K562 (cell line): ENCODE measurements at regions not wholly inside any gene's neighbourhood (a gene's known extent, or its start where the extent isn't known, plus 50 kb on each side); places are given as distances from the start of the nearest gene placed in this dataset.

ENCODE experiments used
- CBFA2T3 ChIP-seq: fragments of 450-650 bp; IDR thresholded peaks from 2 replicates; pipeline ENCODE4 v1.6.1; 2017
- CTBP1 ChIP-seq: fragments of 450-650 bp; IDR thresholded peaks from 2 replicates; pipeline ENCODE4 v1.6.1; 2016; ENCODE audit warnings: borderline replicate concordance
- FOSL1 ChIP-seq: fragments of 200-800 bp; sonication (Bioruptor generic); conservative IDR thresholded peaks from 2 replicates; pipeline ENCODE4 v1.6.1; 2016; ENCODE audit warnings: missing genetic modification characterization, missing compliant biosample characterization
- RREB1 ChIP-seq: fragments of 250-450 bp; sonication (Bioruptor Pico); IDR thresholded peaks from 2 replicates; pipeline ENCODE4 v1.4.0; 2020
- TSHZ1 ChIP-seq: fragments of 250-450 bp; sonication (Bioruptor Pico); IDR thresholded peaks from 2 replicates; pipeline ENCODE4 v1.4.0; 2020; ENCODE audit warnings: mild to moderate bottlenecking, moderate library complexity
- TF ChIP-seq, protein P1 (sequence below): fragments of 450-650 bp; formaldehyde crosslinking; IDR thresholded peaks from 2 replicates; pipeline ENCODE4 v1.4.0; 2022; ENCODE audit warnings: missing genetic modification characterization
- TF ChIP-seq, protein P2 (sequence below): sonication (generic); formaldehyde crosslinking; IDR thresholded peaks from 2 replicates; pipeline ENCODE4 v1.8.0; 2023; ENCODE audit warnings: missing genetic modification reagents, mild to moderate bottlenecking, borderline replicate concordance

GRCh38 chr4:80133240-80133783, 60.3 kb upstream of the ANTXR2 start (continued):
- TF ChIP-seq TSHZ1 (no peak), CBFA2T3 (peak; percentile 30; the same call in 1 of the 2 replicates), RREB1 (no peak), FOSL1 (tag) (peak; percentile 41; the same call in 1 of the 2 replicates), CTBP1 (no peak)
- TF ChIP-seq, protein P1, sequence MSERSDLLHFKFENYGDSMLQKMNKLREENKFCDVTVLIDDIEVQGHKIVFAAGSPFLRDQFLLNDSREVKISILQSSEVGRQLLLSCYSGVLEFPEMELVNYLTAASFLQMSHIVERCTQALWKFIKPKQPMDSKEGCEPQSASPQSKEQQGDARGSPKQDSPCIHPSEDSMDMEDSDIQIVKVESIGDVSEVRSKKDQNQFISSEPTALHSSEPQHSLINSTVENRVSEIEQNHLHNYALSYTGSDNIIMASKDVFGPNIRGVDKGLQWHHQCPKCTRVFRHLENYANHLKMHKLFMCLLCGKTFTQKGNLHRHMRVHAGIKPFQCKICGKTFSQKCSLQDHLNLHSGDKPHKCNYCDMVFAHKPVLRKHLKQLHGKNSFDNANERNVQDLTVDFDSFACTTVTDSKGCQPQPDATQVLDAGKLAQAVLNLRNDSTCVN (CRISPR knock-in tag), result no peak
- TF ChIP-seq, protein P2, sequence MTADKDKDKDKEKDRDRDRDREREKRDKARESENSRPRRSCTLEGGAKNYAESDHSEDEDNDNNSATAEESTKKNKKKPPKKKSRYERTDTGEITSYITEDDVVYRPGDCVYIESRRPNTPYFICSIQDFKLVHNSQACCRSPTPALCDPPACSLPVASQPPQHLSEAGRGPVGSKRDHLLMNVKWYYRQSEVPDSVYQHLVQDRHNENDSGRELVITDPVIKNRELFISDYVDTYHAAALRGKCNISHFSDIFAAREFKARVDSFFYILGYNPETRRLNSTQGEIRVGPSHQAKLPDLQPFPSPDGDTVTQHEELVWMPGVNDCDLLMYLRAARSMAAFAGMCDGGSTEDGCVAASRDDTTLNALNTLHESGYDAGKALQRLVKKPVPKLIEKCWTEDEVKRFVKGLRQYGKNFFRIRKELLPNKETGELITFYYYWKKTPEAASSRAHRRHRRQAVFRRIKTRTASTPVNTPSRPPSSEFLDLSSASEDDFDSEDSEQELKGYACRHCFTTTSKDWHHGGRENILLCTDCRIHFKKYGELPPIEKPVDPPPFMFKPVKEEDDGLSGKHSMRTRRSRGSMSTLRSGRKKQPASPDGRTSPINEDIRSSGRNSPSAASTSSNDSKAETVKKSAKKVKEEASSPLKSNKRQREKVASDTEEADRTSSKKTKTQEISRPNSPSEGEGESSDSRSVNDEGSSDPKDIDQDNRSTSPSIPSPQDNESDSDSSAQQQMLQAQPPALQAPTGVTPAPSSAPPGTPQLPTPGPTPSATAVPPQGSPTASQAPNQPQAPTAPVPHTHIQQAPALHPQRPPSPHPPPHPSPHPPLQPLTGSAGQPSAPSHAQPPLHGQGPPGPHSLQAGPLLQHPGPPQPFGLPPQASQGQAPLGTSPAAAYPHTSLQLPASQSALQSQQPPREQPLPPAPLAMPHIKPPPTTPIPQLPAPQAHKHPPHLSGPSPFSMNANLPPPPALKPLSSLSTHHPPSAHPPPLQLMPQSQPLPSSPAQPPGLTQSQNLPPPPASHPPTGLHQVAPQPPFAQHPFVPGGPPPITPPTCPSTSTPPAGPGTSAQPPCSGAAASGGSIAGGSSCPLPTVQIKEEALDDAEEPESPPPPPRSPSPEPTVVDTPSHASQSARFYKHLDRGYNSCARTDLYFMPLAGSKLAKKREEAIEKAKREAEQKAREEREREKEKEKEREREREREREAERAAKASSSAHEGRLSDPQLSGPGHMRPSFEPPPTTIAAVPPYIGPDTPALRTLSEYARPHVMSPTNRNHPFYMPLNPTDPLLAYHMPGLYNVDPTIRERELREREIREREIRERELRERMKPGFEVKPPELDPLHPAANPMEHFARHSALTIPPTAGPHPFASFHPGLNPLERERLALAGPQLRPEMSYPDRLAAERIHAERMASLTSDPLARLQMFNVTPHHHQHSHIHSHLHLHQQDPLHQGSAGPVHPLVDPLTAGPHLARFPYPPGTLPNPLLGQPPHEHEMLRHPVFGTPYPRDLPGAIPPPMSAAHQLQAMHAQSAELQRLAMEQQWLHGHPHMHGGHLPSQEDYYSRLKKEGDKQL (CRISPR knock-in tag), result no peak
